NCI-H1105 (cell line): ENCODE measurements at regions not wholly inside any gene's neighbourhood (a gene's known extent, or its start where the extent isn't known, plus 50 kb on each side); places are given as distances from the start of the nearest gene placed in this dataset.
A peak's percentile ranks its signal among the peaks of the same experiment; 100 is the strongest.
"Not testable (repeated sequence)": the region's sequence is repeated elsewhere in the genome, so short reads cannot be mapped to it uniquely, and the experiment has no call there.

ENCODE experiments used
- DNase-seq: peaks from one replicate; lab custom pipeline; 2025; lab: John Stamatoyannopoulos, UW

DNA sequence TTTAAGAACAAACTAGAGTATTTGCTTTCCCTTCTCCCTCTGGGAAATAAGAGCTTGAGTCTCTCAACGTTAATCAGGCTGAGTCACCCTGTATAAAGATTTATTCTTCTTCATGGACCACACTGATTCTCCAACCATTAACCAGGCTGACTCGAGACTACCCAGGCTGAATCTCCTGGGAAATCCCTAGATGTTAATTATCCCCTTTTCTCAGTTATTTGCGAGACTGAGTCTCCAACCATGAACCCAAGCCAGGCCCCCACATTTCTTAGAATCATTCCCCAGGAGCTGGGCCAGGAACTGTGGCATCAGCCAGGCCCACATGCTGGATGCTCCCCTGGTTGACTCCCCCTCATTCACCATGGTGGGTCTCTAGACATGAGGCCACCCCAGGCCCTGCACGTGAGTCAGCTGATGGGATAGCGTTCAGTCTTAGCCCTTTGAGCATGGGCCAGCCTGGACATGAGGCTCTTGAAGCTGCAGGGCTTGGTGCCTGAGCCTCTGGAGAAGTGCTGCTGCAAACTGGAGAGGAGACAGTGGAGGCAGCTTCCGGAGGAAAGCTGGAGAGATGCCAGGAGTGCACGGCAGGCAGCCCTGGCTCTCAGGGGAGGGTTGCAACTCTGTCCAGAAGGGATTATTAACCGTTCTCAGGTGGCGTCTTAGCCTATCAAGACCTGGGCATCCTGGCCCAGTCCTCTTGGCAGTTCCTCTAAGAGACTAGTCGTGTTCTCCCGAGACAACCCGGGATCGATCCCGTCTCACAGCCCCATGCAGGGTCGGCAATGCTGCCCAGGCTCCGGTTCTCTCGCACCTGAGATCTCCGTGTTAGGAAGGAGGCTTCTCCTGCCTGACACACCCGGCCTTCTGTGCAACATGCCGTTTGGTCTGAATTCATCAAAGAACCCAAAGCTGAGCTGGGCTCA, 296.6 kb downstream of the ADGRD1 start:
- peak; percentile 46 for DNase-seq

DNA sequence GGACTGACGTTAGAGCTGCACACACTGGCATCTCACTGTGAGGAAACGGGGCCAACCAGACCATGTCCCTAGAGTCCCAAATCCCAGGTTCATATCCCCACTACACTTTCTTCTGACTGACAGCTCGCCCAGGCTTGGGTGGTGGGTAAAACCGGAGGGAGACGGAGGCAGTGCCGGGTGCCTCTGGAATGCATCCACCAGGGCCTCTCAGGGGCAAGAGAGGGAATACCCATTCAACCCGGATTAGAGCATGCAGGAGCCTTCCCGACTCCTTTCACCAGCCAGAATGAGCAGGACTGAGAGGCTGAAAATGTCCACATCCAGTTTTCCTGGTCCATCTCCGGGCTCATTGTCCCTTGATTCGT, 297.2 kb downstream of the ADGRD1 start:
- DNase-seq: no peak

DNA sequence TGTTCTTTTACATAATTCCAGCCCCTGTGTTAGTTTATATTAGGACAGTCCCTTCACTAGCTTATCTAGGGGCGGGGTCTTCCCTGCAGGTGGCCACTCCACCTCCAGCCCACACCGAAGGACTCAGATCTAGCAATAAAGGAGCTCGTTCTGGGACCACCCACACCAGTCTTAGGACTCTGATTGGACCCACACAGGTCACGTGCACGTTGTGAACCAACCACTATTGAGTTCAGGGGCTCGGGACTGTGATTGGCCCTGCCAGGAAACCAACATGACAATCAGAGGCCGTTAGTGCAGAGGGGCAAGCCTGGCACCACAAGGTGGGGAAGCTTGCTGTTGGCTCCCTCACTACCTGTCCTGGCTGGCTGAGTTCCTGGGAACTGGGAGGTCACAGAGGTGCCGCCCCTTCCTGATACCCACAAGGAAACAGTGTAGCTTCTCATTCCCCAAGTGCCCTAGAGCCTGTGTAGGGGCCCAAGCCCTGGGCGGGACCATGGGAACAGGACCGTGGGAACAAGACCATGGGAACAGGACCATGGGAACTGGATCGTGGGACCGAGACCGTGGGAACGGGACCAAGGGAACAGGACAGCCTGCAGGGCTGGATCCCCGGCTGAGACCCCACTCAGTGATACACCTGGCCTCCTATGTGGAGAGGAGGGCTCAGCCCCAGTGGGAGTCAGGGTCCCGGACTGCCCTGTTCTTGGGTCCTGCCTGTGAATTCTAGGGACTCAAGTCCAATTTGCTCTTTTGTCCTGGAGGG, 297.8 kb downstream of the ADGRD1 start:
- no peak for DNase-seq

DNA sequence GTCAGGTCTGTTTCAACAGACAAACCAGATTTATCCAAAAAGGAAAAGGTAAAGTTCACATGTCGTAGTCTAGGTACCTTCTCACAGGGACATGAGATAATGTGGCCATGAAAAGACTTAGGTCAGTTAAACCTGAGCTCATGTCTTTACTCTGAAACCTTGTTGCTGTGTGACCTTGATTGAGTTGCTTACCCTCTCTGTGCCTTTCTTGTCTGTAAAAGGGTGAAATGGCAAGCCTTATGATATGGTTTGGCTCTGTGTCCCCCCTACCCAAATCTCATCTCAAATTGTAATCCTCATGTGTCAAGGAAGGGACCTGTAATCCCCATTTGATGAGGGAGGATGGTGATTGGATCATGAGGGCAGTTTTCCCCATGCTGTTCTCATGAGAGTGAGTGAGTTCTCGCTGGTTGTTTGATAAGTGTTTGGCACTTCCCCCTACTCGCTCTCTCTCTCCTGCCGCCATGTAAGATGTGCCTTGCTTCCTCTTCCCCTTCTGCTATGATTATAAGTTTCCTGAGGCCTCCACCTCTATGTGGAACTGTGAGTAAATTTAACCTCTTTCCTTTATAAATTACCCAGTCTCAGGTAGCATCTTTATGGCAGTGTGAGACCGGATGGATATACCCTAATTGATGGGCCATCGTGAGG, 299.8 kb downstream of the ADGRD1 start:
- no peak for DNase-seq

DNA sequence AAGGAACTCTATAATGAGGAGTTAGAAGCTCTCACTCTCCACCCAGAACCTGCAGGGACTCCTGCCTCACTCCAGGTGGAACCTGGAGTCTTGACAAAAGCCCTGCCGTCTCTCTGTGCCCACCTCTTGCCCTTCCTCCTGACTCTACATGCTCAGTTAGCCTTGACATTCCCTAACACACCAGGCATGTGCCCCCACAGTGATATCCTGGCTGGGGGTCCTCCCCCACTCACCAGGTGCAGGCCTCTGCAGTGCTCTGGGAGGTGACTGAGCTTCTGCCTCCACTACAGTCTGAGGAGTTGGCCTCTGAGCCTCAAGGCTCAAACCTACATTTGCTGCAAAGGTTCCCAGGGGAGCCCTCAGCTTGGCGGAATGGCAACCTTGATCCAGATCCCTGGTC, 300.7 kb downstream of the ADGRD1 start:
- no peak for DNase-seq

- DNase-seq: no peak
Observed at GRCh38 chr12:131258398-131258797, 304.7 kb downstream of the ADGRD1 start.

DNA sequence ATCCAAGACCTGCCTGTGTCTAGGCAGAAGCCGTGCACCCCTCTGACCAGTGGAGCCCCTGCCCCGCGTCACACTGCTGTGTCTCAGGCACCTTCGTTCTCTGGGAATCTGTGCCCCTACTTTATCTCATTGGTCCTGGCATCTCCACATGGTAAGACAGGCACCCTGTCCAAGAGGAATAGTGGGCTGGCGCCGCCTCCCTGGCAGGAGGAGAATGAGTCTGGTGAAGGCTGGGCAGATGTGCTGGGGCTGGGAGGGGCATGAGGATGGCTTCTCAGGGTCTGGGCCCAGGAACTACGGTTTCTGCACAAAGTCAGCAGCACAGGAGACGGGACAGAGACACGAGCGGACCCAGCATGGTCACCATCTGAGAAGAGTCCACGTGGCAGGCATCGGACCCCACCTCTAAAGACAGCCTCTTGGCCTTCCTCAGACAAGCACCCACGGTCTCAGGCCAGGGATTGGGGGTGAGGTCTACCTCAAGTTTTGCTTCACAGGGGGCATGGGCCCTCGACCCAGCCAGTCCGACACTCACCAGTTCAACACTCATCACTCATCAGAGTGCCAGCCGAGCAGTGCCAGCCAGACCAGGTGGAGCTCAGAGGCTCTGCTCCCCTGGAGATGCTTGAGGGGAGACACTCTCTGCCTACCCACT, 306.7 kb downstream of the ADGRD1 start:
- DNase-seq: no peak

DNA sequence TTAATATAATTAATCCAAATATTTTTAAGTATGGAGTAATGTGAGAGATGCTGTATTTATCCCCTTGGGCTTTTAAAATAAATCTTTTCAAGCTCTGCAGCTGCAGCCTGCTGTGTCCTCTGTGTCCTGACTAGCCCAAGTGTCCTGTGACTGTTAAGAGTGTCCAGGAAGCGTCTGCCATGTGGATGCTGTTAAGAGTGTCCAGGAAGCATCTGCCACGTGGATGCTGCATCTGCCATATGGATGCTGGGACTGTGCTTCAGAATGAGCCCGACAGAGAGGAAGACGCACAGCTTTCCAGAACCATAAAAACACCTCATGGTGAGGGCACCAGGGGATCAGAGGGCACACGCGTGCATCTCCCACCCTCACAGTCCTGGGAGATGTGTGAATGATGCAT, 307.2 kb downstream of the ADGRD1 start:
- DNase-seq: no peak

DNA sequence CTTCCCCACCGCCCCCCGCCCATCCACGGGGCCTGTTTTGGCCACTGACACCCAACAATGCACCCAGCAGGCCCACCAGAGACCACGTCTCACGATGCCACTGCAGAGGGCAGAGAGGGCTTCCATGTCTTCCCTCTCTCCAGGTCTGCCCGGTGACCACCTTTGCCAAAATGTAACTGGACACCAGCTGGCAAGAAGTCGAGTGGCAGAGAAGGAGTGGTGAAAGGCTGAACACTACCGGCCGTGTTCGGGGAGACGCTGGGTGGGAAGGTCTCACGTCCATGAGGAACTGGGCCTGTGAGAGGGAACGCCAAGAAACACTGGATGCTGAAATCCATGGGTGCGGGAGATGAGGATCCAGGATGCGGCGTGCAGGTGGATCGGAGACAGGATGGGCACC, 308.2 kb downstream of the ADGRD1 start:
- no peak for DNase-seq

DNA sequence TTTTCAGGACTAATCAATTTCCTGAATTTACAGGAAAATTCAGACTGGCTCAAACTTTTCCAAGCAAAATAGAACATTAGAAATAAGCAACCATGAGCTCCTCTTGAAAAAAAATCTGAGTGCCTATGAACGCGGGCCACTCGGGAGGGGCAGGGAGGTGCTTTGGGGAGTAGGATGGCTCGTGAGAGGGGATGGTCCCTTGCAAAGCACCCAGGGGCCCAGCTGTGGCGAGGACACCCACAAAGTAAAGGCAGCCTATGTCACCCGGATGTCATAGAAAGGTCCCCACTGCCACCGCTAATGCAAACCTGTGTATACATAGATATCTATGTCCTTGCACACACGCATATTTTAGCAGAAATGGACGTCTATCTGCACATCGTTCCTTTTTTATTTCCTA, 309.9 kb downstream of the ADGRD1 start:
- DNase-seq: no peak

GRCh38 chr12:131264635-131265034, 310.9 kb downstream of the ADGRD1 start:
- DNase-seq: no peak

- DNase-seq: no peak
Observed at GRCh38 chr12:131266591-131267467, 313.1 kb downstream of the ADGRD1 start.

GRCh38 chr12:131267576-131267975, 313.9 kb downstream of the ADGRD1 start:
- DNase-seq: no peak

DNA sequence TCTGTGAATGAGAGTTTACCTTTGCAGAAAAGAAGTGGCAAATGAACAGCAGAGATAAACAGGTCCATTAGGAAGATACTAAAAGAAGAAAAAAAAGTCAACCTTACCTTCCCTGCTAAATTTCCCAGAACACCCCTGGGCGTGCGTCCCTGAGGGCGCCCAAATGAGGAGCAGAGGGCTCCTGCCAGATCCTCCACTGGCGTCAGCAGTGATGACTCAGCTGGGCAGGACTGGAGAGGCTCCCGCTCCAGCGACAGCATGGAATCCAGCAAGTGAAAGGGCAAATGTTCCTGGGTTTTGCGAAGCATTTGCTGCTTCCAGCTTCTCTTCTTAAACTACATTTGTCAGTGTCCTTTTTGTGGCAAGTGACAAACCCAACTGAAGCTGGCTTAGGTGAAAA, 314.4 kb downstream of the ADGRD1 start:
- not testable (repeated sequence) for DNase-seq

- DNase-seq: not testable (repeated sequence)
Observed at GRCh38 chr12:131268571-131268970, 314.9 kb downstream of the ADGRD1 start.

- no peak for DNase-seq
Observed at GRCh38 chr12:131269551-131269950, 315.8 kb downstream of the ADGRD1 start.

DNA sequence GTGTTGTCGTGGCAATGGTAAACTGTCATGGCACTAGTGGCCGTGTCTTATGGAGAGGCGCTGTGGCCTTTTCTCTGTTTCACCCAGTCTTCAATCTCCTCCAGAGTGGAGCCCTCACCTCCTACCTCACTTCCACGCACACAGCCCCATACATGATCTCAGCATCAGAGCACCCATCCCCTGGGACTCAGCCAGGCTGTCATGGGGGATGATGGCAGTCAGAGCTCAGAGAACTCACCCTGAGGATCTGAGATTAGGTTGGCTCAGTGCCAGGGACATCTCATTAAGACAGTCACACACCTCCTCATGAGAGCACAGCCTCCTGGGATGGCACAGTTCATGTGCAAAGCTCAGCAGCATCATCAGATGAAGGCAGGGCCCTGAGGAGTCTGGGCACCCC, 316.3 kb downstream of the ADGRD1 start:
- DNase-seq: not testable (repeated sequence)

DNA sequence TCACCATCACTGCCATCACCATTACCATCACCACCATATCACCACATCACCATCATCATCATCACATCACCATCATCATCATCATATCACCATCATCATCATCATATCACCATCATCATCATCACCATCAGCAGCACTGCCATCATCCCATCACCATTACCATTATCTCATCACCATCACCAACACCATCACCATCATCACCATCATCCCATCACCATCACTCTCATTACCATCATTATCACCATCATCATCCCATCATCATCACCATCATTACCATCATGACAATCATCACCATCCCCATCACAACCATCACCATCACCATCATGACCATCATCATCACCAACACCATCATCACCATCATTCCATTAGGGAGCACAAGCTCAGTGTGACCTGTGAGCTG, 318.0 kb downstream of the ADGRD1 start:
- DNase-seq: no peak

DNA sequence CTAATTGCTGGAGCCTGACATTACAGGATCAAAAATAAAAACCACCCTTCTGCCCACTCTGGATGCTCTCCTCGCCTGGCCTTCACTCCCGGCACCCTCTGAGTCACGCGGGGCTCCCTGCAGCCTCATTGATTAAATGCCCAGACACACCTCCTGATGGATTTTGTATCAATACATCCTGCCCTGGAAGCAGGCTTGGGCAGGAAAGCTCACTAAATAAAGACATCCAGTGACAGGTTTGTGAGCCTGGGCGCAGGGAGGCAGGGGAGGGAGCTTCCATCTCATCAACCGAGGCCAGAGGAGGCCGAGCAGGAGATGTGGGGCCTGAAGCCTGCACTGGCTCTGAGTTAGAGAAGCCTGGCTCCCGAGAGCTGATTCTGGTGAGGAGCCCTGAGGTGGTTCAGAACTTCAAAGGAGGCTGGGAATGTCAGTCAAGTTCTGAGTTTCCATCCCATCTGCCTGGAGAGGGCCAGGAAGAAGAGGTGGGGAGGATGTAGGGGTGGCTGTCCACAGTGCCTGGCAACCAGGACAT, 318.6 kb downstream of the ADGRD1 start:
- not testable (repeated sequence) for DNase-seq

GRCh38 chr12:131273291-131273845, 319.7 kb downstream of the ADGRD1 start:
- no peak for DNase-seq

- DNase-seq: no peak
Observed at GRCh38 chr12:131274061-131274460, 320.4 kb downstream of the ADGRD1 start.
